HL-60/S4 treated with phorbol 12-myristate 13-acetate at 8.2 ng/mL for 4 days and 3 days (cell line): ENCODE measurements at regions not wholly inside any gene's neighbourhood (a gene's known extent, or its start where the extent isn't known, plus 50 kb on each side); places are given as distances from the start of the nearest gene placed in this dataset.
"Not testable (repeated sequence)": the region's sequence is repeated elsewhere in the genome, so short reads cannot be mapped to it uniquely, and the experiment has no call there.

Experiments used
- in situ Hi-C: fragments of 300-500 bp; cut with MboI; formaldehyde crosslinking; loops from 2 replicates; pipeline ENCODE4 v1.15.0; 2022; ENCODE audit warnings: low sequenced_read_pairs

- in situ Hi-C loops: no loop called here
These were observed 263.2 kb downstream of the IRS1 start for GRCh38 chr2:226536410-226536809.

GRCh38 chr2:226532976-226533375 is 266.6 kb downstream of the IRS1 start:
- in situ Hi-C loops: not testable (repeated sequence)

- in situ Hi-C loops: no loop called here
These were observed 268.4 kb downstream of the IRS1 start for GRCh38 chr2:226531061-226531810.

- in situ Hi-C loops: no loop called here
These were observed 270.1 kb downstream of the IRS1 start for GRCh38 chr2:226529556-226529955.

- in situ Hi-C loops: no loop called here
These were observed 272.9 kb downstream of the IRS1 start for GRCh38 chr2:226526716-226527115.

GRCh38 chr2:226524381-226524843 is 275.2 kb downstream of the IRS1 start:
- in situ Hi-C loops: no loop called here

- in situ Hi-C loops: no loop called here
These were observed 278.9 kb downstream of the IRS1 start for GRCh38 chr2:226520723-226521122.

- in situ Hi-C loops: no loop called here
These were observed 284.1 kb downstream of the IRS1 start for GRCh38 chr2:226515344-226516055.

- in situ Hi-C loops: no loop called here
These were observed 284.7 kb downstream of the IRS1 start for GRCh38 chr2:226514895-226515294.

- in situ Hi-C loops: no loop called here
These were observed 288.3 kb downstream of the IRS1 start for GRCh38 chr2:226511311-226511710.

- in situ Hi-C loops: no loop called here
These were observed 290.9 kb downstream of the IRS1 start for GRCh38 chr2:226508683-226509082.

- in situ Hi-C loops: no loop called here
These were observed 291.6 kb downstream of the IRS1 start for GRCh38 chr2:226508005-226508404.

GRCh38 chr2:226497146-226497909 is 302.3 kb downstream of the IRS1 start:
- in situ Hi-C loops: no loop called here

GRCh38 chr2:226496273-226496550 is 303.4 kb downstream of the IRS1 start:
- in situ Hi-C loops: no loop called here

- in situ Hi-C loops: no loop called here
These were observed 304.0 kb downstream of the IRS1 start for GRCh38 chr2:226495466-226496272.

GRCh38 chr2:226491112-226491511 is 308.5 kb downstream of the IRS1 start:
- in situ Hi-C loops: no loop called here

GRCh38 chr2:226489775-226490541 is 309.7 kb downstream of the IRS1 start:
- in situ Hi-C loops: no loop called here

- in situ Hi-C loops: no loop called here
These were observed 311.6 kb downstream of the IRS1 start for GRCh38 chr2:226488034-226488433.

GRCh38 chr2:226487573-226487972 is 312.0 kb downstream of the IRS1 start:
- in situ Hi-C loops: no loop called here
